ENCODE measurements at regions not wholly inside any gene's neighbourhood (a gene's known extent, or its start where the extent isn't known, plus 50 kb on each side); places are given as distances from the start of the nearest gene placed in this dataset.

- TF ChIP-seq POLR2AphosphoS5 (IDR thresholded peaks at IDR 0.05; ENCODE audit: low read depth, low read length) (no peak), REST (IDR thresholded peaks at IDR 0.05; ENCODE audit: insufficient read depth in 1 of 2, low read depth in 2 of 2, low read length in 1 of 2) (no peak)
These were observed 126.1 kb upstream of the CTNNB1 start for GRCh38 chr3:41073190-41073589.
